Right renal cortex interstitium (tissue), 3 donors: ENCODE measurements at regions not wholly inside any gene's neighbourhood (a gene's known extent, or its start where the extent isn't known, plus 50 kb on each side); places are given as distances from the start of the nearest gene placed in this dataset.
"Not testable (repeated sequence)": the region's sequence is repeated elsewhere in the genome, so short reads cannot be mapped to it uniquely, and the experiment has no call there.

ENCODE experiments used
- DNase-seq, 3 donors: peaks; one replicate each; pipeline ENCODE4 v3.0.0-alpha.2; 2013; ENCODE audit warnings: low read depth in 3 of 3, low spot score in 2 of 3

DNA sequence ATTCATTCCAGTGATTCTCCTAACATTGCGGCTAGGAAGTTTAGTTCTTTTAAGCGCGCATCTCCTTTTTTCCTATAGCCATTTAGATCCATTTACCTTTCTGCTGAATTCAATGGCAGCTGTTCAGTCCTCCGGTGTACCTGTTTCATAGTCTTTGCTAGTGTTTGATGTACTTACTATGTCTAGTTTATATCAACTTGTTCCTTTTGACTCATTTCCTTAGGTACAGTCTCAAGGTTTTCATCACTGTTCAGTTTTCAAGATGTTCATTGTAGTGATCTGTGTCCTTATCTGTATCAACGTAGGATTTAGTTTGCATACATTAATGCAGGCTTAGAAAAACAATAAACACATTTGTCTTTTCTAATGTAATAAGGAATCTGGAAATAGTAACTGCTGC, 59.0 kb upstream of the MBNL1 start:
- no peak for DNase-seq

DNA sequence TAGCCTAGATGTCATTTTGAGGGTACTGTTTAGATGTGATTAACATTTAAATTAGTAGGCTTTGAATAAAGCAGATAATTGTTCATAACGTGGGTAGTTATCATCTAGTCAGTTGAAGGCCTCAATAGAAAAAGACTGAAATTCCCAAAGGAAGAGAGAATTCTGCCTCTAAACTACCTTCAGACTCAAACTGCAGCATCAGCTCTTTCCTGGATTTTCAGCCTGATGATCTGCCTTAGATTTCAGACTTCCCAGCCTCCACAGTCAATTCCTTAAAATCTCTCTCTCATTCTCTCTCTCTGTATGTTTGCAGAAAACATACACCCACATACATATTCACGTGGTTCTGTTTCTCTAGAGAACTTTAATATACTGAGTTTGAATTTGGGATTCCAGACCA, 58.0 kb upstream of the MBNL1 start:
- DNase-seq = no peak

DNA sequence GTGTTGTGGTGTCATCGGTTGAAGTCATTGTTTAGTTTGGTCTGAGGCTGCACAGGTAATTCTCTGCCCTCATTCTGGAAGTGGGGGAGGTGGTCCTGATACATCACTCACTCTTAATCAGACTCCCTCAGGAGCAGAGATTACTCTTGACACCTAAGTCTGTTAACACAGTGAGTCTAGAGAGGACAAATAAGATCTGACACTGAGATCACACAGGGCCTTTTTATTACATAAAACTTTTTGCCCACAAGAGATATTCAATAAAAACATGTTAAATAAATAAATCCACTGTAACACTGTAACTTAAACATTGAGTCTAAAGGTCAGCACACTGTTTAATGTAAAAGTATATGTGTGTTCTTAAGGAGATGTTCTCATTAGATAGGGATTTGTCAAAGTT, 57.1 kb upstream of the MBNL1 start:
- DNase-seq = no peak

GRCh38 chr3:152213203-152213602, 55.5 kb upstream of the MBNL1 start:
- DNase-seq = no peak

DNA sequence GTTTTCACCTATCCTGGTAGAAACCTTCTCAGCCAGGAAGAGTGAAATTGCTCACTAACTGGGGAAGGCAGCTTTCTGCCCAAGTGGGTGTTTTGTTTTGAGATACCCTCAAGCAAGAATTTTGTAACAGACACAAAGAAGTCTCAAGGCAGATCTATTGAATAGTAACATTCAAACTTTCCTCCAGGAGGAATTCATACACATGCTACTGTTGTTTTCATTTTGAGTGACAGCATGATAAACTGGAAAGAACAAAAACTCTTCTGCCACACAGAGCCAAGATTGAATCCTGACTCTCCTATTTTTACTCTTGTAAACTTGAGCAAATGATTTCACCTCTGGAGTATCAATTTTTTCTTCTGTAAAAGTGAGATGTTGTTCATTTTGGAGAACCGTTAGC, 54.8 kb upstream of the MBNL1 start:
- DNase-seq = no peak

- not testable (repeated sequence) for DNase-seq
Observed at GRCh38 chr3:152216960-152217865, 51.5 kb upstream of the MBNL1 start.

GRCh38 chr3:152218602-152219001, 50.1 kb upstream of the MBNL1 start:
- no peak for DNase-seq
